ENCODE measurements at regions not wholly inside any gene's neighbourhood (a gene's known extent, or its start where the extent isn't known, plus 50 kb on each side); places are given as distances from the start of the nearest gene placed in this dataset.
"Not testable (repeated sequence)": the region's sequence is repeated elsewhere in the genome, so short reads cannot be mapped to it uniquely, and the experiment has no call there.

- no peak for DNase-seq
These were observed 680.7 kb upstream of the ID4 start for GRCh38 chr6:19156443-19156842.

GRCh38 chr6:19157486-19157885, 679.7 kb upstream of the ID4 start:
- DNase-seq = no peak

- DNase-seq = no peak
These were observed 678.6 kb upstream of the ID4 start for GRCh38 chr6:19158586-19158985.

GRCh38 chr6:19159089-19159488, 678.1 kb upstream of the ID4 start:
- peak; percentile 83 for DNase-seq

- DNase-seq = no peak
These were observed 677.6 kb upstream of the ID4 start for GRCh38 chr6:19159561-19159960.

- no peak for DNase-seq
These were observed 677.0 kb upstream of the ID4 start for GRCh38 chr6:19160081-19160730.

- no peak for DNase-seq
These were observed 669.9 kb upstream of the ID4 start for GRCh38 chr6:19167251-19167650.

GRCh38 chr6:19169366-19169765, 667.8 kb upstream of the ID4 start:
- no peak for DNase-seq

- peak; percentile 69 for DNase-seq
These were observed 662.1 kb upstream of the ID4 start for GRCh38 chr6:19175023-19175422.

- DNase-seq = peak; percentile 91
These were observed 656.7 kb upstream of the ID4 start for GRCh38 chr6:19180348-19181072.

- peak; percentile 66 for DNase-seq
These were observed 656.0 kb upstream of the ID4 start for GRCh38 chr6:19181211-19181610.

GRCh38 chr6:19193624-19194023, 643.5 kb upstream of the ID4 start:
- no peak for DNase-seq

GRCh38 chr6:19204445-19204844, 632.7 kb upstream of the ID4 start:
- DNase-seq = no peak

GRCh38 chr6:19205076-19205475, 632.1 kb upstream of the ID4 start:
- no peak for DNase-seq

GRCh38 chr6:19209202-19209601, 628.0 kb upstream of the ID4 start:
- no peak for DNase-seq

- no peak for DNase-seq
These were observed 626.1 kb upstream of the ID4 start for GRCh38 chr6:19210849-19211590.

- DNase-seq = no peak
These were observed 622.9 kb upstream of the ID4 start for GRCh38 chr6:19214231-19214630.

- DNase-seq = no peak
These were observed 617.2 kb upstream of the ID4 start for GRCh38 chr6:19219931-19220330.

GRCh38 chr6:19231878-19232561, 605.1 kb upstream of the ID4 start:
- DNase-seq = no peak

- DNase-seq = no peak
These were observed 591.5 kb upstream of the ID4 start for GRCh38 chr6:19245656-19246055.

- DNase-seq = not testable (repeated sequence)
These were observed 590.0 kb upstream of the ID4 start for GRCh38 chr6:19247181-19247580.

- not testable (repeated sequence) for DNase-seq
These were observed 581.0 kb upstream of the ID4 start for GRCh38 chr6:19256123-19256522.

GRCh38 chr6:19261642-19262041, 575.5 kb upstream of the ID4 start:
- no peak for DNase-seq
